DMS53 treated with DMSO at 0.1 percent for 48 hours (cell line): ENCODE measurements at regions not wholly inside any gene's neighbourhood (a gene's known extent, or its start where the extent isn't known, plus 50 kb on each side); places are given as distances from the start of the nearest gene placed in this dataset.

Experiments used
- DNase-seq: peaks from one replicate; lab custom pipeline; 2025; ENCODE audit not compliant: unreplicated experiment; lab: John Stamatoyannopoulos, UW

GRCh38 chr14:80446356-80446755 is 235.1 kb upstream of the DIO2 start:
- DNase-seq, result no peak

GRCh38 chr14:80445605-80446004 is 234.3 kb upstream of the DIO2 start:
- no peak for DNase-seq

- no peak for DNase-seq
Observed at GRCh38 chr14:80434574-80435321, 223.4 kb upstream of the DIO2 start.

- DNase-seq, result no peak
Observed at GRCh38 chr14:80433811-80434210, 222.5 kb upstream of the DIO2 start.

GRCh38 chr14:80428671-80429070 is 217.4 kb upstream of the DIO2 start:
- DNase-seq, result no peak

GRCh38 chr14:80428171-80428570 is 216.9 kb upstream of the DIO2 start:
- DNase-seq, result no peak

GRCh38 chr14:80427101-80427500 is 215.8 kb upstream of the DIO2 start:
- DNase-seq, result no peak

- no peak for DNase-seq
Observed at GRCh38 chr14:80426683-80427082, 215.4 kb upstream of the DIO2 start.

GRCh38 chr14:80425686-80426085 is 214.4 kb upstream of the DIO2 start:
- DNase-seq, result no peak

- DNase-seq, result no peak
Observed at GRCh38 chr14:80419769-80420168, 208.5 kb upstream of the DIO2 start.

- no peak for DNase-seq
Observed at GRCh38 chr14:80419345-80419744, 208.0 kb upstream of the DIO2 start.

- DNase-seq, result no peak
Observed at GRCh38 chr14:80415636-80416035, 204.3 kb upstream of the DIO2 start.

GRCh38 chr14:80414080-80414479 is 202.8 kb upstream of the DIO2 start:
- no peak for DNase-seq

GRCh38 chr14:80404413-80404812 is 193.1 kb upstream of the DIO2 start:
- no peak for DNase-seq

GRCh38 chr14:80403036-80403435 is 191.7 kb upstream of the DIO2 start:
- DNase-seq, result no peak

GRCh38 chr14:80395031-80395430 is 183.7 kb upstream of the DIO2 start:
- DNase-seq, result no peak

- no peak for DNase-seq
Observed at GRCh38 chr14:80393766-80394165, 182.5 kb upstream of the DIO2 start.

- no peak for DNase-seq
Observed at GRCh38 chr14:80390906-80391305, 179.6 kb upstream of the DIO2 start.

GRCh38 chr14:80388980-80389711 is 177.8 kb upstream of the DIO2 start:
- no peak for DNase-seq

- DNase-seq, result no peak
Observed at GRCh38 chr14:80387563-80387981, 176.3 kb upstream of the DIO2 start.

- no peak for DNase-seq
Observed at GRCh38 chr14:80385336-80385735, 174.0 kb upstream of the DIO2 start.

- DNase-seq, result no peak
Observed at GRCh38 chr14:80383223-80383622, 171.9 kb upstream of the DIO2 start.
